GM23338 (cell line): ENCODE measurements at regions not wholly inside any gene's neighbourhood (a gene's known extent, or its start where the extent isn't known, plus 50 kb on each side); places are given as distances from the start of the nearest gene placed in this dataset.

ENCODE experiments used
- CREB1 ChIP-seq: fragments of 250-450 bp; sonication (Bioruptor Pico); IDR thresholded peaks from 2 replicates; pipeline ENCODE4 v1.5.0; 2020; ENCODE audit warnings: low read depth, mild to moderate bottlenecking, moderate library complexity
- ETS1 ChIP-seq: IDR thresholded peaks from 2 replicates; pipeline ENCODE4 v1.6.1; 2016; ENCODE audit warnings: antibody characterized with exemption
- NANOG ChIP-seq: IDR thresholded peaks from 2 replicates; pipeline ENCODE4 v1.6.1; 2016; ENCODE audit warnings: antibody characterized with exemption, borderline replicate concordance
- POLR2AphosphoS5 ChIP-seq: IDR thresholded peaks from 2 replicates; pipeline ENCODE4 v1.6.1; 2016; ENCODE audit warnings: antibody characterized with exemption, low read depth
- REST ChIP-seq: IDR thresholded peaks from one replicate; pipeline ENCODE4 v1.6.1; 2018; ENCODE audit warnings: antibody characterized with exemption; ENCODE audit not compliant: unreplicated experiment
- STAT1 ChIP-seq: IDR thresholded peaks from one replicate; pipeline ENCODE4 v1.6.1; 2016; ENCODE audit warnings: antibody characterized with exemption; ENCODE audit not compliant: unreplicated experiment
- ZNF114 ChIP-seq: fragments of 250-450 bp; sonication (Bioruptor Pico); IDR thresholded peaks from 2 replicates; pipeline ENCODE4 v1.5.0; 2020; ENCODE audit warnings: mild to moderate bottlenecking, moderate library complexity
- ZNF331 ChIP-seq: fragments of 250-450 bp; sonication (Bioruptor Pico); IDR thresholded peaks from 2 replicates; pipeline ENCODE4 v1.5.0; 2020; ENCODE audit warnings: low read depth, mild to moderate bottlenecking, moderate library complexity
- ZNF462 ChIP-seq: fragments of 250-450 bp; sonication (Bioruptor Pico); IDR thresholded peaks from 2 replicates; pipeline ENCODE4 v1.5.0; 2020; ENCODE audit warnings: mild to moderate bottlenecking, moderate library complexity

- TF ChIP-seq ZNF462 (no peak), ZNF114 (CRISPR knock-in tag) (no peak), ZNF331 (no peak), REST (no peak), ETS1 (no peak), CREB1 (CRISPR knock-in tag) (no peak), NANOG (no peak), STAT1 (no peak), POLR2AphosphoS5 (no peak)
These were observed 110.2 kb downstream of the MIAT start (continued) for GRCh38 chr22:26767351-26768155.
